A673 (cell line): ENCODE measurements at regions not wholly inside any gene's neighbourhood (a gene's known extent, or its start where the extent isn't known, plus 50 kb on each side); places are given as distances from the start of the nearest gene placed in this dataset.

Source experiments
- BruUV-seq: library from RNA; stranded (reverse); fragments of 400-500 nt; replicated peaks from 2 replicates; lab custom pipeline; 2021; lab: Mats Ljungman, UMichigan
- CTCF ChIA-PET: fragments of 300-600 bp; sonication (Branson Sonifier 250); formaldehyde crosslinking; loops from one replicate; lab custom pipeline; 2022; ENCODE audit warnings: antibody characterized with exemption; lab: Charles Lee
- POLR2A ChIA-PET: fragments of 300-600 bp; sonication (Branson Sonifier 250); formaldehyde crosslinking; loops from one replicate; lab custom pipeline; 2022; ENCODE audit warnings: antibody characterized with exemption; ENCODE audit not compliant: low non-redundant PET; lab: Charles Lee
- DNase-seq: peaks from one replicate; pipeline ENCODE4 v3.0.0-alpha.2; 2015; ENCODE audit warnings: low spot score
- H3K27ac ChIP-seq: fragments of 200-600 bp; sonication (generic); 2 replicates; pipeline ENCODE4 v1.5.1; 2016; ENCODE audit warnings: mixed run types, low read depth, mild to moderate bottlenecking, mixed read lengths, antibody characterized with exemption, low read length; ENCODE audit not compliant: poor library complexity, severe bottlenecking
- H3K27me3 ChIP-seq: fragments of 200-600 bp; sonication (generic); replicated peaks from 2 replicates; pipeline ENCODE4 v1.6.1; 2017; ENCODE audit warnings: mixed run types, low read depth, mild to moderate bottlenecking, mixed read lengths, antibody characterized with exemption, low read length; ENCODE audit not compliant: insufficient read depth, poor library complexity
- H3K36me3 ChIP-seq: fragments of 200-600 bp; sonication (generic); 2 replicates; pipeline ENCODE4 v1.6.1; 2016; ENCODE audit warnings: mixed run types, mild to moderate bottlenecking, mixed read lengths, antibody characterized with exemption, low read length; ENCODE audit not compliant: insufficient read depth, poor library complexity, severe bottlenecking
- H3K4me1 ChIP-seq: fragments of 200-600 bp; sonication (generic); 2 replicates; pipeline ENCODE4 v1.6.1; 2017; ENCODE audit warnings: mixed run types, mild to moderate bottlenecking, mixed read lengths, antibody characterized with exemption, low read length; ENCODE audit not compliant: insufficient read depth, poor library complexity, severe bottlenecking
- H3K4me3 ChIP-seq: fragments of 200-600 bp; sonication (generic); 2 replicates; pipeline ENCODE4 v1.5.1; 2016; ENCODE audit warnings: low read depth, mixed run types, mild to moderate bottlenecking, mixed read lengths, low read length; ENCODE audit not compliant: poor library complexity, severe bottlenecking
- H3K9me3 ChIP-seq: fragments of 200-600 bp; sonication (generic); 2 replicates; pipeline ENCODE4 v1.6.1; 2016; ENCODE audit warnings: mixed run types, low read depth, mild to moderate bottlenecking, mixed read lengths, antibody characterized with exemption, low read length; ENCODE audit not compliant: poor library complexity, severe bottlenecking
- EZH2 ChIP-seq: fragments of 200-600 bp; sonication (generic); IDR thresholded peaks from 2 replicates; pipeline ENCODE4 v1.6.1; 2017; ENCODE audit warnings: borderline replicate concordance, low read depth, mild to moderate bottlenecking, mixed read lengths, antibody characterized with exemption, low read length; ENCODE audit not compliant: poor library complexity, severe bottlenecking
- intact Hi-C: fragments of 100-400 bp; cut with micrococcal nuclease; formaldehyde crosslinking; loops from one replicate; pipeline ENCODE4 v1.10.0; 2022; ENCODE audit not compliant: unreplicated experiment
- TF ChIP-seq, protein P1 (sequence below): fragments of 300-800, 200-600 bp; sonication (generic); conservative IDR thresholded peaks from 2 replicates; pipeline ENCODE4 v1.5.1; 2017; ENCODE audit warnings: low read depth, mild to moderate bottlenecking, antibody characterized with exemption, low read length, moderate library complexity, mixed read lengths

- CTCF ChIA-PET = no interaction called here
Measured at GRCh38 chr10:21398563-21399231, 126.8 kb downstream of the SKIDA1 start.

DNA sequence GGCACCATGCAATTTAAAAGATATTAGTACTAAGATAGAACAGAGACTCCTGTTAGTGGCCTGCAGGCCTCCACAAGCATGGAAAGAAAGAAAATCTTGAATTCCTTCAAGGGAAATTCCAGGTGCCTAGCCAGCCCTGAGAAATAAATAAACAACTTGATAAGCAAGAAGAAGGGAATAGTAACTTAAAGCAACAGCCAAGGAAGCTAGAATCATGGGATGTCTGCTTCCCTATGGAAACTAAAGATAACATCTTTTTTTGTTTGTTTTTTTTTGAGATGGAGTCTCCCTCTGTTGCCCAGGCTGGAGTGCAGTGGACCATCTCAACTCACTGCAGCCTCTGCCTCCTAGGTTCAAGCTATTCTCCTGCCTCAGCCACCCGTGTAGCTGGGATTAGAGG, 128.6 kb downstream of the SKIDA1 start:
- CTCF ChIA-PET = no interaction called here
- DNase-seq = no peak

More at GRCh38 chr10:21398563-21399231, 126.8 kb downstream of the SKIDA1 start:
- DNase-seq = no peak
- Histone ChIP-seq H3K9me3 (peaks cover 4% of the 10 kb centered on the region), H3K27me3 (no peaks in the 10 kb centered on the region), H3K4me3 (no peak overlapping the region), H3K27ac (no peak overlapping the region), H3K4me1 (peaks cover 39% of the 10 kb centered on the region), H3K36me3 (no peaks in the 10 kb centered on the region)
- intact Hi-C loops = no loop called here
- POLR2A ChIA-PET = no interaction called here
- TF ChIP-seq EZH2 = no peak
- TF ChIP-seq, protein P1, sequence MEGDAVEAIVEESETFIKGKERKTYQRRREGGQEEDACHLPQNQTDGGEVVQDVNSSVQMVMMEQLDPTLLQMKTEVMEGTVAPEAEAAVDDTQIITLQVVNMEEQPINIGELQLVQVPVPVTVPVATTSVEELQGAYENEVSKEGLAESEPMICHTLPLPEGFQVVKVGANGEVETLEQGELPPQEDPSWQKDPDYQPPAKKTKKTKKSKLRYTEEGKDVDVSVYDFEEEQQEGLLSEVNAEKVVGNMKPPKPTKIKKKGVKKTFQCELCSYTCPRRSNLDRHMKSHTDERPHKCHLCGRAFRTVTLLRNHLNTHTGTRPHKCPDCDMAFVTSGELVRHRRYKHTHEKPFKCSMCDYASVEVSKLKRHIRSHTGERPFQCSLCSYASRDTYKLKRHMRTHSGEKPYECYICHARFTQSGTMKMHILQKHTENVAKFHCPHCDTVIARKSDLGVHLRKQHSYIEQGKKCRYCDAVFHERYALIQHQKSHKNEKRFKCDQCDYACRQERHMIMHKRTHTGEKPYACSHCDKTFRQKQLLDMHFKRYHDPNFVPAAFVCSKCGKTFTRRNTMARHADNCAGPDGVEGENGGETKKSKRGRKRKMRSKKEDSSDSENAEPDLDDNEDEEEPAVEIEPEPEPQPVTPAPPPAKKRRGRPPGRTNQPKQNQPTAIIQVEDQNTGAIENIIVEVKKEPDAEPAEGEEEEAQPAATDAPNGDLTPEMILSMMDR = no peak
- BruUV-seq = no TSS peak

GRCh38 chr10:21393931-21394330, 131.6 kb downstream of the SKIDA1 start:
- CTCF ChIA-PET = no interaction called here
- Histone ChIP-seq H3K4me1 (peaks cover 5% of the 10 kb centered on the region), H3K9me3 (peaks cover 4% of the 10 kb centered on the region), H3K27me3 (no peaks in the 10 kb centered on the region), H3K36me3 (no peaks in the 10 kb centered on the region), H3K4me3 (no peak overlapping the region), H3K27ac (no peak overlapping the region)
- POLR2A ChIA-PET = no interaction called here
- no peak for TF ChIP-seq EZH2
- TF ChIP-seq, protein P1 = no peak
- BruUV-seq = no TSS peak
- intact Hi-C loops = no loop called here
- no peak for DNase-seq

More for the DNA sequence above, 128.6 kb downstream of the SKIDA1 start:
- H3K4me3 ChIP-seq = no peak overlapping the region
- peaks cover 21% of the 10 kb centered on the region for H3K4me1 ChIP-seq
- H3K27ac ChIP-seq = no peak overlapping the region
- POLR2A ChIA-PET = interaction anchor here (0.7 kb wide), 1 partner anchor 18 kb away, joined by 5 read pairs; no protein-coding TSS in a partner anchor
- no peak for TF ChIP-seq EZH2
- TF ChIP-seq, protein P1 = no peak
- no TSS peak for BruUV-seq
- no peaks in the 10 kb centered on the region for H3K27me3 ChIP-seq
- intact Hi-C loops = no loop called here
- H3K36me3 ChIP-seq = no peaks in the 10 kb centered on the region
- peaks cover 4% of the 10 kb centered on the region for H3K9me3 ChIP-seq
